Cardiac septum (tissue), 1 donor: ENCODE measurements at regions not wholly inside any gene's neighbourhood (a gene's known extent, or its start where the extent isn't known, plus 50 kb on each side); places are given as distances from the start of the nearest gene placed in this dataset.

ENCODE experiments used
- DNase-seq: peaks from one replicate; pipeline ENCODE4 v3.0.0-alpha.2; 2020; ENCODE audit warnings: low spot score
- intact Hi-C: fragments of 100-400 bp; cut with DNase I; formaldehyde crosslinking; loops from one replicate; pipeline ENCODE4 v1.14.0; 2022
- donor health status: DM: no; HTN: no; CAD: no.

GRCh38 chr7:41538810-41539724 is 163.8 kb downstream of the INHBA start:
- intact Hi-C loops = no loop called here
- DNase-seq = no peak

- intact Hi-C loops = no loop called here
- no peak for DNase-seq
These were observed 165.8 kb downstream of the INHBA start for GRCh38 chr7:41536873-41537665.

- intact Hi-C loops = no loop called here
- DNase-seq = no peak
These were observed 166.6 kb downstream of the INHBA start for GRCh38 chr7:41536122-41536872.

- no peak for DNase-seq
- intact Hi-C loops = no loop called here
These were observed 173.1 kb downstream of the INHBA start for GRCh38 chr7:41529831-41530230.

GRCh38 chr7:41524876-41525275 is 178.0 kb downstream of the INHBA start:
- intact Hi-C loops = no loop called here

GRCh38 chr7:41520445-41520844 is 182.4 kb downstream of the INHBA start:
- intact Hi-C loops = no loop called here
- no peak for DNase-seq

More at GRCh38 chr7:41524876-41525275, 178.0 kb downstream of the INHBA start:
- no peak for DNase-seq

- intact Hi-C loops = no loop called here
- DNase-seq = no peak
These were observed 185.1 kb downstream of the INHBA start for GRCh38 chr7:41517771-41518170.

- intact Hi-C loops = no loop called here
- DNase-seq = no peak
These were observed 194.1 kb downstream of the INHBA start for GRCh38 chr7:41508755-41509154.

GRCh38 chr7:41507686-41508268 is 195.1 kb downstream of the INHBA start:
- intact Hi-C loops = no loop called here
- DNase-seq = no peak

- intact Hi-C loops = no loop called here
- DNase-seq = no peak
These were observed 198.5 kb downstream of the INHBA start for GRCh38 chr7:41504214-41504980.

GRCh38 chr7:41503438-41503837 is 199.5 kb downstream of the INHBA start:
- intact Hi-C loops = no loop called here
- no peak for DNase-seq

- no peak for DNase-seq
- intact Hi-C loops = no loop called here
These were observed 201.4 kb downstream of the INHBA start for GRCh38 chr7:41501466-41501865.

- intact Hi-C loops = no loop called here
- no peak for DNase-seq
These were observed 201.9 kb downstream of the INHBA start for GRCh38 chr7:41501006-41501405.

GRCh38 chr7:41492603-41493002 is 210.3 kb downstream of the INHBA start:
- no peak for DNase-seq
- intact Hi-C loops = no loop called here

GRCh38 chr7:41491883-41492471 is 210.9 kb downstream of the INHBA start:
- intact Hi-C loops = no loop called here
- no peak for DNase-seq

GRCh38 chr7:41491308-41491707 is 211.6 kb downstream of the INHBA start:
- intact Hi-C loops = no loop called here
- no peak for DNase-seq

GRCh38 chr7:41489885-41490284 is 213.0 kb downstream of the INHBA start:
- DNase-seq = no peak
- intact Hi-C loops = no loop called here

GRCh38 chr7:41487229-41487940 is 215.5 kb downstream of the INHBA start:
- intact Hi-C loops = no loop called here

More at GRCh38 chr7:41487229-41487940, 215.5 kb downstream of the INHBA start:
- DNase-seq = no peak
